Right atrium auricular region (tissue), 2 donors: ENCODE measurements at regions not wholly inside any gene's neighbourhood (a gene's known extent, or its start where the extent isn't known, plus 50 kb on each side); places are given as distances from the start of the nearest gene placed in this dataset.

ENCODE experiments used
- DNase-seq: peaks from one replicate; pipeline ENCODE4 v3.0.0-alpha.2; 2019; ENCODE audit warnings: low spot score
- H3K27ac ChIP-seq, 2 donors: fragments of 200-600 bp; sonication (generic); 1 replicate in 1 of 2; 2 replicates in 1 of 2; pipeline ENCODE4 v1.5.1; 2016 to 2019
- H3K27me3 ChIP-seq, 2 donors: fragments of 200-600 bp; sonication (generic); one replicate each; pipeline versions ENCODE4 v1.5.1 to v1.6.0; 2017 to 2019
- H3K36me3 ChIP-seq: fragments of 200-600 bp; sonication (generic); one replicate; pipeline ENCODE4 v1.5.1; 2016
- H3K4me1 ChIP-seq, 2 donors: fragments of 200-600 bp; sonication (generic); one replicate each; pipeline versions ENCODE4 v1.5.1 to v1.6.0; 2017 to 2019
- H3K4me3 ChIP-seq, 2 donors: fragments of 200-600 bp; sonication (generic); 1 replicate in 1 of 2; 2 replicates in 1 of 2; pipeline ENCODE4 v1.5.1; 2017 to 2019; ENCODE audit warnings: mild to moderate bottlenecking in 1 of 2, moderate library complexity in 1 of 2
- H3K9me3 ChIP-seq, 2 donors: fragments of 200-600 bp; sonication (generic); one replicate each; pipeline ENCODE4 v1.5.1; 2019
- TF ChIP-seq, protein P1 (sequence below), 2 donors: fragments of 200-600 bp; sonication (generic); IDR thresholded peaks; one replicate each; pipeline ENCODE4 v1.5.1; 2019; ENCODE audit warnings: antibody characterized with exemption in 2 of 2

DNA sequence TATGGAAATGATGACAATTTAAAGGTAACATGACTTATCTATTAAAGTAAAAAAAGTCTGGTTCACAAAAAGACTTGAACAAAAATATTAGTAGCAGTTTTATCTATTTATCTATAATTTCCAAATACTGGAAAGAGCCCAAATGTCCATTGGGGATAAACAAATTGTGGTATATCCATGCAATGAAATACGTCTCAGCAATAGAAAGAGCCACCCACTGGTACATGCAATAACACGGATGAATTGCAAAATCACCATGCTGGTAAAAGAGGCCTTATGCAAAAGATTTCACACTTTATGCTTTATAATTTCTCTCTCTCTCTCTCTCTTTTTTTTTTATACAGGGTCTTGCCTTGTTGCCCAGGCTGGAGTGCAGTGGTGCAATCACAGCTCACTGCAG, 91.4 kb upstream of the ASAP2 start:
- Histone ChIP-seq H3K27me3 (no peaks in the 10 kb centered on the region), H3K4me3 (no peak overlapping the region), H3K27ac (no peak overlapping the region), H3K9me3 (no peaks in the 10 kb centered on the region), H3K4me1 (no peaks in the 10 kb centered on the region), H3K36me3 (no peaks in the 10 kb centered on the region)
- no peak for DNase-seq
- TF ChIP-seq, protein P1, sequence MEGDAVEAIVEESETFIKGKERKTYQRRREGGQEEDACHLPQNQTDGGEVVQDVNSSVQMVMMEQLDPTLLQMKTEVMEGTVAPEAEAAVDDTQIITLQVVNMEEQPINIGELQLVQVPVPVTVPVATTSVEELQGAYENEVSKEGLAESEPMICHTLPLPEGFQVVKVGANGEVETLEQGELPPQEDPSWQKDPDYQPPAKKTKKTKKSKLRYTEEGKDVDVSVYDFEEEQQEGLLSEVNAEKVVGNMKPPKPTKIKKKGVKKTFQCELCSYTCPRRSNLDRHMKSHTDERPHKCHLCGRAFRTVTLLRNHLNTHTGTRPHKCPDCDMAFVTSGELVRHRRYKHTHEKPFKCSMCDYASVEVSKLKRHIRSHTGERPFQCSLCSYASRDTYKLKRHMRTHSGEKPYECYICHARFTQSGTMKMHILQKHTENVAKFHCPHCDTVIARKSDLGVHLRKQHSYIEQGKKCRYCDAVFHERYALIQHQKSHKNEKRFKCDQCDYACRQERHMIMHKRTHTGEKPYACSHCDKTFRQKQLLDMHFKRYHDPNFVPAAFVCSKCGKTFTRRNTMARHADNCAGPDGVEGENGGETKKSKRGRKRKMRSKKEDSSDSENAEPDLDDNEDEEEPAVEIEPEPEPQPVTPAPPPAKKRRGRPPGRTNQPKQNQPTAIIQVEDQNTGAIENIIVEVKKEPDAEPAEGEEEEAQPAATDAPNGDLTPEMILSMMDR (IDR thresholded peaks at IDR 0.05) = no peak

DNA sequence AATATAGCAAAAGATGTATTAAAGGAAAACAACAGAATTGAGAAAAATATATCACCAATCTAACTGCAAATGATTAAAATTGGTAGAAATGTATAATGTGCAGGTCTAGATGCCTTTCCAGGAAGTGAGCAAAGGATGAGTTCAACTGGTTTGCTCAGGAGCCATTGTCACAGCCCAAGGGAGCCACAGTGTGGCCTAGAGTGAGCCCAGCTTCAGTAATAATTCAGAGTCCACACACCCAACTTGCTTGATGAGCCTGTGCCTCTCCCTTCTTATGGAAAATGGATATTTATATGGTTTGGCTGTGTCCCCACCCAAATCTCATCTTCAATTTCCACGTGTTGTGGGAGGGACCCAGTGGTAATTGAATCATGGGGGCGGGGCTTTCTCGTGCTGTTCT, 92.2 kb upstream of the ASAP2 start:
- no peaks in the 10 kb centered on the region for H3K9me3 ChIP-seq
- H3K27me3 ChIP-seq = no peaks in the 10 kb centered on the region
- no peak overlapping the region for H3K27ac ChIP-seq
- DNase-seq = no peak
- TF ChIP-seq, protein P1 (IDR thresholded peaks at IDR 0.05) = no peak
- H3K4me3 ChIP-seq = no peak overlapping the region
- no peaks in the 10 kb centered on the region for H3K36me3 ChIP-seq
- H3K4me1 ChIP-seq = no peaks in the 10 kb centered on the region

DNA sequence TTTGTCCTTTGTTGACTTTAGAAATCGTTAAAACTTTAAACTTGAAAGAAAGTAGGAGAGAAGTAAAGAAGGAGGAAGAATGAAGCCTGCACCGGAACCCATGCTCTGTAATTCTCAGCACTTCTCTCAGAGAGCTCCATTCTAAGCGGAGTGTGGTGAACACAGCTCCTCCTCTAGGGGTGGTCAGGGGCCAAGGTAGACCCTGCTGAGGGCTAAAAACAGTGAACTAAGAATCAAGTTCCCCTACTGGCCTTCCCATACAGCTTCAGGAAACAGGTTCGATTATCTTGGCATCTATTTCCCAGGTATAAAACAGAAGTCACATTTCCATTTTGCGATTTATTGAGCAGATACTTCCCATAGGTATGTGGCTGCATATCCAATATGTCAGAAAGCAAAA, 92.7 kb upstream of the ASAP2 start:
- no peak for DNase-seq
- H3K9me3 ChIP-seq = no peaks in the 10 kb centered on the region
- H3K36me3 ChIP-seq = no peaks in the 10 kb centered on the region
- no peaks in the 10 kb centered on the region for H3K27me3 ChIP-seq
- H3K4me1 ChIP-seq = no peaks in the 10 kb centered on the region
- TF ChIP-seq, protein P1 (IDR thresholded peaks at IDR 0.05) = no peak
- H3K4me3 ChIP-seq = no peak overlapping the region
- no peak overlapping the region for H3K27ac ChIP-seq

DNA sequence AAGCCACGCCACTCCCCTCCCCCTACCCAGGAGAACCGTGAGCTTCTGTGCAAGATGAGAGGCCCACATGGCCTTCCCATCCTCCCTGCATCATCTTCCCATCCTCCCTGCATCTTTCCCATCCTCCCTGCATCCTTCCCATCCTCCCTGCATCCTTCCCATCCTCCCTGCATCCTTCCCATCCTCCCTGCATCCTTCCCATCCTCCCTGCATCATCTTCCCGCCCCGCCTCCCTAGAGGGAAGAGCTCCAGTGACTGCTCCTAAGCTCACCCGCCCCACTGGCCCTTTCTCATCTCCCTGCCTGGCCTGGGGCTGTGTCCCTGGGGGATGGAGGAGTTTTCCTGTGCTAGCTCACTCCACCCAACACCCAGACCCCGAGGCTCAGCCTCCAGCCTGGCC, 93.3 kb upstream of the ASAP2 start:
- Histone ChIP-seq H3K4me3 (no peak overlapping the region), H3K36me3 (no peaks in the 10 kb centered on the region), H3K27ac (no peak overlapping the region), H3K9me3 (no peaks in the 10 kb centered on the region), H3K4me1 (peaks cover 0 to 3% of the 10 kb centered on the region in 2 donors), H3K27me3 (no peaks in the 10 kb centered on the region)
- DNase-seq = no peak
- TF ChIP-seq, protein P1 (IDR thresholded peaks at IDR 0.05) = no peak

DNA sequence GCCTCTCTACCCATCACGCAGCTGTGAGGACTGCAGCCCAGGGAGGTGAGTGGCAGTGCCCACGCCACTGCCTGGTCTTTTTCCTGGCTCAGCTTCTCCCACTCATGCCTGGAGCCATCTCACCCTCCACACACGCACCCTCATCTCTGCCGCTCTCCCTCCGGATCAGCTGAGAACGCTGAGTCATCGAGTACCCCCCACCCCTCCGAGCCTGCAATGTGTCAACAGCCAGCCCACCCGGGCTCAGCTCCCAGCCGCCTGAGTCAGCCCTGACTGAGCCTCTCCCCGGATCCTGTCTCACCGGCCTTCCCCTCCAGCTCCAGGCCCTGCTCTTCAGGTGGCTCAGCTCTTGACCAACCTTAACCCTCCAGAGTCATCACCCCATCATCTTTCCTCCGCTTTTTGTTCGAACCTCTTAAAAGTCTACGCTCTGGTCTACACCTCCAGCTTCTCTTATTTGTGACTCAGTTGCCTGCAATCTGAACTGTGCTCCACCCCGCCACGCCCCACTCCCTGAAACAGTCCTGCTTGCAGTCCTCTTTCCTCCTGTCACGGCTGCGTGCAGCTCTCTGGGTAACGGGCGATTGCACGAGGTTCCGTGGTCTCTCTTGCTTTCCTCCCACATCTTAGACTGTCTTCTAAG, 94.4 kb upstream of the ASAP2 start:
- peak; percentile 70 for DNase-seq
- TF ChIP-seq, protein P1 (IDR thresholded peaks at IDR 0.05) = no peak
- H3K36me3 ChIP-seq = no peaks in the 10 kb centered on the region
- H3K4me1 ChIP-seq = peaks cover 0 to 14% of the 10 kb centered on the region in 2 donors
- no peaks in the 10 kb centered on the region for H3K27me3 ChIP-seq
- H3K27ac ChIP-seq = no peak overlapping the region
- no peaks in the 10 kb centered on the region for H3K9me3 ChIP-seq
- no peak overlapping the region for H3K4me3 ChIP-seq
